GM23338 (cell line): ENCODE measurements at regions not wholly inside any gene's neighbourhood (a gene's known extent, or its start where the extent isn't known, plus 50 kb on each side); places are given as distances from the start of the nearest gene placed in this dataset.

Experiments
- ATAC-seq: fragments of 200-7000 bp; cut with Tn5 transposase; 3 replicates; pipeline ENCODE4 v1.9.1; 2020
- DNase-seq: peaks from one replicate; pipeline ENCODE4 v3.0.0-alpha.2; 2015; ENCODE audit warnings: low spot score
- H2AFZ ChIP-seq: fragments of 200-600 bp; sonication (generic); 2 replicates; pipeline ENCODE4 v1.8.0; 2016; ENCODE audit warnings: antibody characterized with exemption, mild to moderate bottlenecking, moderate library complexity
- H3F3A ChIP-seq: fragments of 200-600 bp; sonication (generic); replicated peaks from 2 replicates; pipeline ENCODE4 v1.8.0; 2017; ENCODE audit warnings: antibody characterized with exemption, mixed run types, low read depth
- H3K27ac ChIP-seq: fragments of 200-600 bp; sonication (generic); 2 replicates; pipeline ENCODE4 v1.6.1; 2016; ENCODE audit warnings: low read depth
- H3K27me3 ChIP-seq: fragments of 200-600 bp; sonication (generic); 2 replicates; pipeline ENCODE4 v1.8.0; 2016; ENCODE audit warnings: mild to moderate bottlenecking, mixed run types, moderate library complexity; ENCODE audit not compliant: insufficient read depth
- H3K36me3 ChIP-seq: fragments of 200-600 bp; sonication (generic); 2 replicates; pipeline ENCODE4 v1.8.0; 2016; ENCODE audit warnings: mild to moderate bottlenecking; ENCODE audit not compliant: insufficient read depth
- H3K4me1 ChIP-seq: fragments of 200-600 bp; sonication (generic); 2 replicates; pipeline ENCODE4 v1.8.0; 2016; ENCODE audit warnings: mild to moderate bottlenecking, moderate library complexity; ENCODE audit not compliant: insufficient read depth
- H3K4me2 ChIP-seq: fragments of 200-600 bp; sonication (generic); 2 replicates; pipeline ENCODE4 v1.7.1; 2017; ENCODE audit warnings: mixed run types
- H3K4me3 ChIP-seq: fragments of 200-600 bp; sonication (generic); 2 replicates; pipeline ENCODE4 v1.6.1; 2016; ENCODE audit warnings: mixed run types
- H3K79me2 ChIP-seq: fragments of 200-600 bp; sonication (generic); replicated peaks from 2 replicates; pipeline ENCODE4 v1.8.0; 2017; ENCODE audit warnings: mild to moderate bottlenecking; ENCODE audit not compliant: insufficient read depth
- H3K9me2 ChIP-seq: fragments of 200-600 bp; sonication (generic); 2 replicates; pipeline ENCODE4 v1.8.0; 2017; ENCODE audit not compliant: insufficient read depth
- H4K20me1 ChIP-seq: fragments of 200-600 bp; sonication (generic); replicated peaks from 2 replicates; pipeline ENCODE4 v1.8.0; 2017; ENCODE audit warnings: mild to moderate bottlenecking; ENCODE audit not compliant: insufficient read depth
- H3K27ac Mint-ChIP-seq: 2 replicates; pipeline ENCODE4 v1.8.0; 2020; ENCODE audit warnings: inconsistent platforms, mild to moderate bottlenecking, moderate library complexity, mixed read lengths
- H3K27me3 Mint-ChIP-seq: 3 replicates; pipeline ENCODE4 v1.8.0; 2022; ENCODE audit warnings: low read depth, mild to moderate bottlenecking, moderate library complexity, mixed read lengths, inconsistent platforms; ENCODE audit not compliant: insufficient read depth, poor library complexity
- H3K36me3 Mint-ChIP-seq: 3 replicates; pipeline ENCODE4 v1.8.0; 2021; ENCODE audit warnings: low read depth, mild to moderate bottlenecking, inconsistent platforms, moderate library complexity, mixed read lengths
- H3K4me1 Mint-ChIP-seq: 3 replicates; pipeline ENCODE4 v1.8.0; 2020; ENCODE audit warnings: mild to moderate bottlenecking, inconsistent platforms, mixed read lengths
- H3K4me3 Mint-ChIP-seq: 3 replicates; pipeline ENCODE4 v1.8.0; 2021; ENCODE audit warnings: moderate library complexity, mild to moderate bottlenecking, inconsistent platforms, mixed read lengths
- H3K9me3 Mint-ChIP-seq: 3 replicates; pipeline ENCODE4 v1.8.0; 2020; ENCODE audit warnings: moderate library complexity, mild to moderate bottlenecking, inconsistent platforms, mixed read lengths
- EZH2 ChIP-seq: fragments of 200-600 bp; sonication (generic); IDR thresholded peaks from one replicate; pipeline ENCODE4 v1.8.0; 2017; ENCODE audit warnings: antibody characterized with exemption, mild to moderate bottlenecking, low read depth; ENCODE audit not compliant: unreplicated experiment
- JUNB ChIP-seq: IDR thresholded peaks from one replicate; pipeline ENCODE4 v1.6.1; 2016; ENCODE audit warnings: antibody characterized with exemption; ENCODE audit not compliant: unreplicated experiment
- NANOG ChIP-seq: IDR thresholded peaks from 2 replicates; pipeline ENCODE4 v1.6.1; 2016; ENCODE audit warnings: antibody characterized with exemption, borderline replicate concordance
- POLR2AphosphoS5 ChIP-seq: IDR thresholded peaks from 2 replicates; pipeline ENCODE4 v1.6.1; 2016; ENCODE audit warnings: antibody characterized with exemption, low read depth
- STAT1 ChIP-seq: IDR thresholded peaks from one replicate; pipeline ENCODE4 v1.6.1; 2016; ENCODE audit warnings: antibody characterized with exemption; ENCODE audit not compliant: unreplicated experiment
- ZNF331 ChIP-seq: fragments of 250-450 bp; sonication (Bioruptor Pico); IDR thresholded peaks from 2 replicates; pipeline ENCODE4 v1.5.0; 2020; ENCODE audit warnings: low read depth, mild to moderate bottlenecking, moderate library complexity
- TF ChIP-seq, protein P1 (sequence below), 2 experiments: fragments of 200-600 bp in 1 of 2; sonication (generic) in 1 of 2; conservative IDR thresholded peaks; 2 replicates each; pipeline versions ENCODE4 v1.5.1 to v1.6.1; 2016 to 2017; ENCODE audit warnings: antibody characterized with exemption in 2 of 2, low read depth in 2 of 2, mild to moderate bottlenecking in 2 of 2, moderate library complexity in 1 of 2
- TF ChIP-seq, protein P2 (sequence below): IDR thresholded peaks from 2 replicates; pipeline ENCODE4 v1.6.1; 2016; ENCODE audit warnings: antibody characterized with exemption
- TF ChIP-seq, protein P3 (sequence below): fragments of 250-450 bp; sonication (Bioruptor Pico); IDR thresholded peaks from 2 replicates; pipeline ENCODE4 v1.5.0; 2020; ENCODE audit warnings: mild to moderate bottlenecking, moderate library complexity
- TF ChIP-seq, protein P4 (sequence below): IDR thresholded peaks from one replicate; pipeline ENCODE4 v1.6.1; 2018; ENCODE audit warnings: antibody characterized with exemption; ENCODE audit not compliant: unreplicated experiment

DNA sequence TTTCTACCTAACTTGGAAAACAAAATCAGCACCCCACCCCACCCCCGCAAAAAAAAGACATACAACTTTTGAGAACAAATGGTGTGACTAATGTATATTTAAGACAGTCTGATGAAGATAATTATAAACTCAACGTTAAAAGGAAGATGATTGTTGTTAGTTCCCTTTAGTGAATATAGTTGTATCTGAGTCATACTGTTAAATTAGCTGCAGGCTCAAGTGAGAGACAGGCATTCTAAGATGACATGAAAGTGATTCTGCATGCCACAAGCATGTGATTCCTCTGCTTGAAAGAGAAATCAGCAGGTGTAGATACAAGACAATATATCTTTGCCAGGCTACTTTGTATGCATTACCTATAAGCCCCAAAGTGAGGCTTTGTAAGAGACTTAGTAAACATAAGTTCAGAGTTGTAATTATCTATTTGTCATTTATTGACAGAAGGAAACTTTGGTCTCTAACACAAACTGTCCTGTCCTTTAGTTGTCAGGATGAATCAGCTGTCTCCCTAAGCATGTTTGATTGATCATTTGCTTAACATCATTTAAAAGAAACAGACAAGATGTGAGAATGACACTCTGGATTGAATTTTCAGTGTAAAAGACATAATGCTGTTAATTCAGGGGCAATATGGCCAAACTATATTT lies 319.4 kb upstream of the HTR2A start:
- Mint-ChIP-seq H3K4me3 (no peak overlapping the region), H3K4me1 (peaks cover 2% of the 10 kb centered on the region), H3K9me3 (no peaks in the 10 kb centered on the region), H3K27me3 (no peaks in the 10 kb centered on the region), H3K27ac (no peak overlapping the region), H3K36me3 (no peaks in the 10 kb centered on the region)
- Histone ChIP-seq H4K20me1 (no peaks in the 10 kb centered on the region), H3K9me2 (0 out of 2 replicates have a peak, but pooled peaks cover 3% of the 10 kb centered on the region), H3K27ac (no peak overlapping the region), H2AFZ (no peak overlapping the region), H3K36me3 (no peaks in the 10 kb centered on the region), H3K4me1 (peaks cover 4% of the 10 kb centered on the region; the same call in 1 of the 2 replicates), H3K27me3 (no peaks in the 10 kb centered on the region), H3K79me2 (no peaks in the 10 kb centered on the region), H3K4me3 (no peak overlapping the region), H3K4me2 (no peak overlapping the region), H3F3A (no peaks in the 10 kb centered on the region)
- ATAC-seq (no peak), DNase-seq (no peak)
- TF ChIP-seq STAT1 (no peak), EZH2 (no peak), ZNF331 (CRISPR knock-in tag) (no peak), NANOG (no peak), POLR2AphosphoS5 (no peak), JUNB (no peak)
- TF ChIP-seq, protein P1, sequence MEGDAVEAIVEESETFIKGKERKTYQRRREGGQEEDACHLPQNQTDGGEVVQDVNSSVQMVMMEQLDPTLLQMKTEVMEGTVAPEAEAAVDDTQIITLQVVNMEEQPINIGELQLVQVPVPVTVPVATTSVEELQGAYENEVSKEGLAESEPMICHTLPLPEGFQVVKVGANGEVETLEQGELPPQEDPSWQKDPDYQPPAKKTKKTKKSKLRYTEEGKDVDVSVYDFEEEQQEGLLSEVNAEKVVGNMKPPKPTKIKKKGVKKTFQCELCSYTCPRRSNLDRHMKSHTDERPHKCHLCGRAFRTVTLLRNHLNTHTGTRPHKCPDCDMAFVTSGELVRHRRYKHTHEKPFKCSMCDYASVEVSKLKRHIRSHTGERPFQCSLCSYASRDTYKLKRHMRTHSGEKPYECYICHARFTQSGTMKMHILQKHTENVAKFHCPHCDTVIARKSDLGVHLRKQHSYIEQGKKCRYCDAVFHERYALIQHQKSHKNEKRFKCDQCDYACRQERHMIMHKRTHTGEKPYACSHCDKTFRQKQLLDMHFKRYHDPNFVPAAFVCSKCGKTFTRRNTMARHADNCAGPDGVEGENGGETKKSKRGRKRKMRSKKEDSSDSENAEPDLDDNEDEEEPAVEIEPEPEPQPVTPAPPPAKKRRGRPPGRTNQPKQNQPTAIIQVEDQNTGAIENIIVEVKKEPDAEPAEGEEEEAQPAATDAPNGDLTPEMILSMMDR (conservative IDR thresholded peaks at IDR 0.05; ENCODE audit: low read depth in 2 of 2): no peak
- TF ChIP-seq, protein P2, sequence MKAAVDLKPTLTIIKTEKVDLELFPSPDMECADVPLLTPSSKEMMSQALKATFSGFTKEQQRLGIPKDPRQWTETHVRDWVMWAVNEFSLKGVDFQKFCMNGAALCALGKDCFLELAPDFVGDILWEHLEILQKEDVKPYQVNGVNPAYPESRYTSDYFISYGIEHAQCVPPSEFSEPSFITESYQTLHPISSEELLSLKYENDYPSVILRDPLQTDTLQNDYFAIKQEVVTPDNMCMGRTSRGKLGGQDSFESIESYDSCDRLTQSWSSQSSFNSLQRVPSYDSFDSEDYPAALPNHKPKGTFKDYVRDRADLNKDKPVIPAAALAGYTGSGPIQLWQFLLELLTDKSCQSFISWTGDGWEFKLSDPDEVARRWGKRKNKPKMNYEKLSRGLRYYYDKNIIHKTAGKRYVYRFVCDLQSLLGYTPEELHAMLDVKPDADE: no peak
- TF ChIP-seq, protein P3, sequence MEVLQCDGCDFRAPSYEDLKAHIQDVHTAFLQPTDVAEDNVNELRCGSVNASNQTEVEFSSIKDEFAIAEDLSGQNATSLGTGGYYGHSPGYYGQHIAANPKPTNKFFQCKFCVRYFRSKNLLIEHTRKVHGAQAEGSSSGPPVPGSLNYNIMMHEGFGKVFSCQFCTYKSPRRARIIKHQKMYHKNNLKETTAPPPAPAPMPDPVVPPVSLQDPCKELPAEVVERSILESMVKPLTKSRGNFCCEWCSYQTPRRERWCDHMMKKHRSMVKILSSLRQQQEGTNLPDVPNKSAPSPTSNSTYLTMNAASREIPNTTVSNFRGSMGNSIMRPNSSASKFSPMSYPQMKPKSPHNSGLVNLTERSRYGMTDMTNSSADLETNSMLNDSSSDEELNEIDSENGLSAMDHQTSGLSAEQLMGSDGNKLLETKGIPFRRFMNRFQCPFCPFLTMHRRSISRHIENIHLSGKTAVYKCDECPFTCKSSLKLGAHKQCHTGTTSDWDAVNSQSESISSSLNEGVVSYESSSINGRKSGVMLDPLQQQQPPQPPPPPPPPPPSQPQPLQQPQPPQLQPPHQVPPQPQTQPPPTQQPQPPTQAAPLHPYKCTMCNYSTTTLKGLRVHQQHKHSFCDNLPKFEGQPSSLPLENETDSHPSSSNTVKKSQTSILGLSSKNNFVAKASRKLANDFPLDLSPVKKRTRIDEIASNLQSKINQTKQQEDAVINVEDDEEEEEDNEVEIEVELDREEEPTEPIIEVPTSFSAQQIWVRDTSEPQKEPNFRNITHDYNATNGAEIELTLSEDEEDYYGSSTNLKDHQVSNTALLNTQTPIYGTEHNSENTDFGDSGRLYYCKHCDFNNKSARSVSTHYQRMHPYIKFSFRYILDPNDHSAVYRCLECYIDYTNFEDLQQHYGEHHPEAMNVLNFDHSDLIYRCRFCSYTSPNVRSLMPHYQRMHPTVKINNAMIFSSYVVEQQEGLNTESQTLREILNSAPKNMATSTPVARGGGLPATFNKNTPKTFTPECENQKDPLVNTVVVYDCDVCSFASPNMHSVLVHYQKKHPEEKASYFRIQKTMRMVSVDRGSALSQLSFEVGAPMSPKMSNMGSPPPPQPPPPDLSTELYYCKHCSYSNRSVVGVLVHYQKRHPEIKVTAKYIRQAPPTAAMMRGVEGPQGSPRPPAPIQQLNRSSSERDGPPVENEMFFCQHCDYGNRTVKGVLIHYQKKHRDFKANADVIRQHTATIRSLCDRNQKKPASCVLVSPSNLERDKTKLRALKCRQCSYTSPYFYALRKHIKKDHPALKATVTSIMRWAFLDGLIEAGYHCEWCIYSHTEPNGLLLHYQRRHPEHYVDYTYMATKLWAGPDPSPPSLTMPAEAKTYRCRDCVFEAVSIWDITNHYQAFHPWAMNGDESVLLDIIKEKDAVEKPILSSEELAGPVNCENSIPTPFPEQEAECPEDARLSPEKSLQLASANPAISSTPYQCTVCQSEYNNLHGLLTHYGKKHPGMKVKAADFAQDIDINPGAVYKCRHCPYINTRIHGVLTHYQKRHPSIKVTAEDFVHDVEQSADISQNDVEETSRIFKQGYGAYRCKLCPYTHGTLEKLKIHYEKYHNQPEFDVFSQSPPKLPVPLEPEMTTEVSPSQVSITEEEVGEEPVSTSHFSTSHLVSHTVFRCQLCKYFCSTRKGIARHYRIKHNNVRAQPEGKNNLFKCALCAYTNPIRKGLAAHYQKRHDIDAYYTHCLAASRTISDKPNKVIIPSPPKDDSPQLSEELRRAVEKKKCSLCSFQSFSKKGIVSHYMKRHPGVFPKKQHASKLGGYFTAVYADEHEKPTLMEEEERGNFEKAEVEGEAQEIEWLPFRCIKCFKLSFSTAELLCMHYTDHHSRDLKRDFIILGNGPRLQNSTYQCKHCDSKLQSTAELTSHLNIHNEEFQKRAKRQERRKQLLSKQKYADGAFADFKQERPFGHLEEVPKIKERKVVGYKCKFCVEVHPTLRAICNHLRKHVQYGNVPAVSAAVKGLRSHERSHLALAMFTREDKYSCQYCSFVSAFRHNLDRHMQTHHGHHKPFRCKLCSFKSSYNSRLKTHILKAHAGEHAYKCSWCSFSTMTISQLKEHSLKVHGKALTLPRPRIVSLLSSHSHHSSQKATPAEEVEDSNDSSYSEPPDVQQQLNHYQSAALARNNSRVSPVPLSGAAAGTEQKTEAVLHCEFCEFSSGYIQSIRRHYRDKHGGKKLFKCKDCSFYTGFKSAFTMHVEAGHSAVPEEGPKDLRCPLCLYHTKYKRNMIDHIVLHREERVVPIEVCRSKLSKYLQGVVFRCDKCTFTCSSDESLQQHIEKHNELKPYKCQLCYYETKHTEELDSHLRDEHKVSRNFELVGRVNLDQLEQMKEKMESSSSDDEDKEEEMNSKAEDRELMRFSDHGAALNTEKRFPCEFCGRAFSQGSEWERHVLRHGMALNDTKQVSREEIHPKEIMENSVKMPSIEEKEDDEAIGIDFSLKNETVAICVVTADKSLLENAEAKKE (CRISPR knock-in tag): no peak
- TF ChIP-seq, protein P4, sequence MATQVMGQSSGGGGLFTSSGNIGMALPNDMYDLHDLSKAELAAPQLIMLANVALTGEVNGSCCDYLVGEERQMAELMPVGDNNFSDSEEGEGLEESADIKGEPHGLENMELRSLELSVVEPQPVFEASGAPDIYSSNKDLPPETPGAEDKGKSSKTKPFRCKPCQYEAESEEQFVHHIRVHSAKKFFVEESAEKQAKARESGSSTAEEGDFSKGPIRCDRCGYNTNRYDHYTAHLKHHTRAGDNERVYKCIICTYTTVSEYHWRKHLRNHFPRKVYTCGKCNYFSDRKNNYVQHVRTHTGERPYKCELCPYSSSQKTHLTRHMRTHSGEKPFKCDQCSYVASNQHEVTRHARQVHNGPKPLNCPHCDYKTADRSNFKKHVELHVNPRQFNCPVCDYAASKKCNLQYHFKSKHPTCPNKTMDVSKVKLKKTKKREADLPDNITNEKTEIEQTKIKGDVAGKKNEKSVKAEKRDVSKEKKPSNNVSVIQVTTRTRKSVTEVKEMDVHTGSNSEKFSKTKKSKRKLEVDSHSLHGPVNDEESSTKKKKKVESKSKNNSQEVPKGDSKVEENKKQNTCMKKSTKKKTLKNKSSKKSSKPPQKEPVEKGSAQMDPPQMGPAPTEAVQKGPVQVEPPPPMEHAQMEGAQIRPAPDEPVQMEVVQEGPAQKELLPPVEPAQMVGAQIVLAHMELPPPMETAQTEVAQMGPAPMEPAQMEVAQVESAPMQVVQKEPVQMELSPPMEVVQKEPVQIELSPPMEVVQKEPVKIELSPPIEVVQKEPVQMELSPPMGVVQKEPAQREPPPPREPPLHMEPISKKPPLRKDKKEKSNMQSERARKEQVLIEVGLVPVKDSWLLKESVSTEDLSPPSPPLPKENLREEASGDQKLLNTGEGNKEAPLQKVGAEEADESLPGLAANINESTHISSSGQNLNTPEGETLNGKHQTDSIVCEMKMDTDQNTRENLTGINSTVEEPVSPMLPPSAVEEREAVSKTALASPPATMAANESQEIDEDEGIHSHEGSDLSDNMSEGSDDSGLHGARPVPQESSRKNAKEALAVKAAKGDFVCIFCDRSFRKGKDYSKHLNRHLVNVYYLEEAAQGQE: no peak
